ENCODE measurements at regions not wholly inside any gene's neighbourhood (a gene's known extent, or its start where the extent isn't known, plus 50 kb on each side); places are given as distances from the start of the nearest gene placed in this dataset.

DNA sequence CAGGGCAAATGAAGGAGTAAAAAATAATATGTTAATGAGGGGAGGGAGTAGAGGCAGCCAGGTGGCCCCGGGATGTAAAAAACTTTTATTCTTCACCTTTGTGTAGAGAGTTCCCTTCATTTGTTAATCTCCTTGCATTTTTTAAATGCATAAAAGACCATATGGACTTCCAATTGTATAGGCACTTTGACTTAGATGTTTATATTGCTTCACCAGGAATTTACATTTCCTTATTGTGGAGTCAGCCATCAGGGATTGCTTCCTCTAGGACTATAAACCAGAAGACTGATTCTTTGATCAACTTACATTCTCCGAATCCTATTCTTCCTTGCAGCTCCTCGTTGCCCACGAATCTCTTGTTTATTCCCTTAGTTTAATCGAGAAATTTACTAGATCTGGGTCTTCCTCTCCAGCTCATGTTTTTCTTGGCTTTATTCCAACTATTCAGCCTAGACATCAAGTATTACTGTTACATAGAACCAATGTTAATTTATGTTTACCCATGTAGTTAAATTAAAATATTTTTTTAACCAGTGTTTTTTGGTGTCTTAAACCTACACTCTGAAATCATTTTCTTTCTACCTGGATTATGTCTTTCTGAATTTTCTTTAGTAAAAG, 1187.0 kb upstream of the SLC10A2 start:
- TF ChIP-seq RAD21 (IDR thresholded peaks at IDR 0.05; ENCODE audit: low read depth) (no peak), FOXM1 (IDR thresholded peaks at IDR 0.05; ENCODE audit: borderline replicate concordance, low read depth) (no peak), TAF1 (IDR thresholded peaks at IDR 0.05; ENCODE audit: low read depth) (no peak), REST (IDR thresholded peaks at IDR 0.05; ENCODE audit: low read depth) (no peak), EP300 (IDR thresholded peaks at IDR 0.05; ENCODE audit: borderline replicate concordance) (no peak)
